Fibroblast of skin of left quadriceps (primary cell): ENCODE measurements at regions not wholly inside any gene's neighbourhood (a gene's known extent, or its start where the extent isn't known, plus 50 kb on each side); places are given as distances from the start of the nearest gene placed in this dataset.
A peak's percentile ranks its signal among the peaks of the same experiment; 100 is the strongest.
"Not testable (repeated sequence)": the region's sequence is repeated elsewhere in the genome, so short reads cannot be mapped to it uniquely, and the experiment has no call there.

Source experiments
- DNase-seq, 2 experiments: peaks; one replicate each; pipeline ENCODE4 v3.0.0-alpha.2; 2013; ENCODE audit warnings: low read depth in 2 of 2

- DNase-seq: peak; percentile 30 to 39
These were observed 316.7 kb upstream of the KITLG start for GRCh38 chr12:88896958-88897357.

GRCh38 chr12:88895634-88896033 is 315.4 kb upstream of the KITLG start:
- no peak for DNase-seq

- DNase-seq: no peak
These were observed 313.5 kb upstream of the KITLG start for GRCh38 chr12:88893801-88894200.

DNA sequence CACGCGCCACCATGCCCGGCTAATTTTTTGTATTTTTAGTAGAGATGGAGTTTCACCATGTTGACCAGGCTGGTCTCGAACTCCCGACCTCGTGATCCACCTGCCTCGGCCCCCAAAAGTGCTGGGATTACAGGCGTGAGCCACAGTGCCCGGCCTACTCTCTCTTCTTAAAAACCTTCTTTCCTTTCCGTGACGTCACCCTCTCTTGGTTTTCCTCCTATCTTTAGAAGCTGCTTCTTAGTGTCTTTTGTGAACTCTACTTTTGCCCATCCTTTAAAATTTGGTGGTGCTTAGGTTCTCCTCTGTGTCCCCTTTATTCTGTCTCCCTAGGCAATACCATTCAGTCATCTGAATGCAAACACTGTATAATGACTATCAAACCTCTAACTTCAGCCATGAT is 311.2 kb upstream of the KITLG start:
- not testable (repeated sequence) for DNase-seq

DNA sequence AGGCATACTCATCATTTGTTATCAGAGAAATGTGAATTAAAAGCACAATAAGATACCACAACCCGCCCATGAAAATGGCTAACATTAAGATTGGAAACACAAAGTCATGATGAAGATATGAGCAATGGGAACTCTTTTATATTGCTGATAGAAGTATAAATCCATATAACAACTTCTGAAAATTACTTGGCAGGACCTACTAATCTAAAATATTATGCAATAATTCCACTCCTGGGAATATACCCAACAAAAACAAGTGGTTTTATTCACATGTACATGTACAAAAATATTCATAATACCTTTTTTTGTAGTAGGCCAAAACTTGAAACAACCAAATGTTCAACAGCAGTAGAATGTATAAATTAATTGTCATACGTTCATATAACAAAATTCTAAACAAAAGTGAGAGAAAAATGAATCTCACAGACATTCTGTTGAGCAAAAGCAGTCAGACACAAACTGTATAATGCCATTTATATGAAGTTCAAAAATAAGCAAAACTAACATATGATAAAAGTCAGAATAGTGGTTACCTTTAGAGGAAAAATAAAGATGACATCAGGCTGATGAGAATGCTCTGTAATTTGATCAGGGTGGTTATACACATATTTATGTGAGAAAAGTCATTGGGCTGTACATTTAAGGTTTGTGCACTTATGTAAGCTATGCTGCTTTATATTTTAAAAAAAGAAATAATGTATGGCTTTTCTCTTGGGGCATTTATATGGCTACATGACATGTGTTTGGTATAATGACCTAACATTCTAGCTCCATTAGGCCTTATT is 309.2 kb upstream of the KITLG start:
- peak; percentile 44 to 46 for DNase-seq

DNA sequence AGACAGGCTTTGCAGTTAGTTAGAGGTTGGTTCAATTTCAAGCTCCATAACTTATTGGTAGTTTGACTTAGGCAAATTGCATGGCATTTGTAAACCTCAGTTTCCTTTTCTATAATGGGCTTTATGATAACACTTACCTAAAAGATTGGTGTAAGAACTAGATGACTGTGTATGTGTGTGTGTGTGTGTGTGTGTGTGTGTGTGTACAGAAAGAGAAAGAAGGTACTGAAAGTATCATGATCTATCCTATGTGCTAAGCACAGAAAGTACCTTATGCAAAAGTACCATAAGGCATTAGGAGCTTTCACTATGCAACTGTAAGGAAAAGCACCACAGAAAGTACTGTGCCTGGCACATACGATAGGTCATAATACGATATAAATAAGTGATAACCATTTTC is 304.3 kb upstream of the KITLG start:
- DNase-seq: no peak

- no peak for DNase-seq
These were observed 302.4 kb upstream of the KITLG start for GRCh38 chr12:88882662-88883061.

DNA sequence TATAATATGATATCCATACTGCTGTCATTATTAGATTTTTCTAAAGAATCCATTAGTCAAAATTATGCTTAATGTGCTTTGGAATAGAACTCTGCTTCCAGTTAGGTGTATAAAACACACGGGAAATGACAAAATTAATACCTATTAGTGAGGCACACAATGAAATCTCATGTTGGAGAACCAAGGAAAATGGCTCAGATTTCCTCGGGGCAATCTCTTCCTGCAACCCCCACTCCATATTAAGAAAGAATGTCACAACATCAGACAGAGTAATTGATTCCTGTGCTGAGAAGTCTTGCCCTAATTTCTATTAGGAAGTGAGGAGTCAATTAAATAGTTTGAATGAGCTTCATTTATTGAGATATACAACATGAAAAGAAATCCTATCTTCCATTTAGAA is 299.8 kb upstream of the KITLG start:
- no peak for DNase-seq

DNA sequence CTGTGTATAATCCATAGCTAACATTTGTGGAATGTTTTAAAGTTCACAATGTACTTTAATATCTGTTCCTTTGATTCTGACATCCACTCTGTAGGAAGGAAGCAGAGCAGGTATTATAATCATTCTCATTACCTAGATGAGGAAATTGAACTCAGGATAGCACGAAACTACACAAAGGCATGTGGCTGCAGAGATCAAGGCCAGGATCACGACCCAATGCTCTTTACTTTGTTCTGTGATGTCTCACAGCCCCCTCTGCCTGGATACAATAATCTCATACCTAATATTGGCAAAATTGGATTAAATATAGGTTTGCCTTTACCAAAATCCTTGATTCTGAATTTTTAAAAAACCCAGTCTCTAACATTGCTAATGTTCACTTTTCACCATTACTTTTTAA is 298.0 kb upstream of the KITLG start:
- no peak for DNase-seq

GRCh38 chr12:88876857-88877256 is 296.6 kb upstream of the KITLG start:
- no peak for DNase-seq

- no peak for DNase-seq
These were observed 289.9 kb upstream of the KITLG start for GRCh38 chr12:88870000-88870737.

- DNase-seq: no peak
These were observed 287.8 kb upstream of the KITLG start for GRCh38 chr12:88868050-88868449.

GRCh38 chr12:88867510-88867909 is 287.2 kb upstream of the KITLG start:
- DNase-seq: no peak

- no peak for DNase-seq
These were observed 286.6 kb upstream of the KITLG start for GRCh38 chr12:88866881-88867280.

GRCh38 chr12:88865537-88865936 is 285.3 kb upstream of the KITLG start:
- DNase-seq: no peak

DNA sequence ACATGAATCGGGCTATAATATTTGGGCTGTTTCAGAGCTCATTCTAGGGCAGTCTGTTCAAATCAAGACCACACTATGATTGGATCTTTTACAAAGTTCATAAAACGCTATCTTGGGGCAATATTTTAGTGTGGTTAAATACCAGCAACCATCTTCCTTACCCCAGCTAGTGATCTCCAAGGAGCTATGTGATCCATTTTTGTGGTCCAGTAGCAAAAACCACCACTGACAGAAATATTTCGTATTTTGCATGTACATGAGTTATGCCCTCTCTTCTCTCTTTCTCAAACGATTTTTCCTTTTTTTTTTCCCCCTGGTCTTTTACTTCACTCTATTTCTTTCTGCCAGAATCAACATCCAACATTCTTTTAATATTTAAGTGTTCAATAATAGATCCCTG is 280.6 kb upstream of the KITLG start:
- DNase-seq: no peak

DNA sequence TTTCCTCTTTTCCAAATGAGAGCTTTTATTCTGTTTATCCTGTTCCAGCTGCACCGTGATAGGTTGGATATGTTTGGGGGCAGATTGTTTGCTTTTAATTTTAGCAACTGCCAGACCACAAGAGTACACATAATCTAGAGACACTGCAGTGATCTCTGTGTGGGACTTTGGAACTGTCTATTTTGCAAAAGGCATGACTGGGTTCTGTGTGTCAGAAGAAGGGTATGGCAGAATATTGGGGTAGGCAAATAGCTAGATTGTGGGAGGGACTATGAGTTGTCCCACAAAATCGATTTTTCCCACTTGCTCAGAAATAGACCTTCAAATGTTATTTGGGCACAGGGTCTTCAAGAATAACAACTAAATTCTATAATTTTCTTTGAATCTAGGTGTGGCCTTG is 275.9 kb upstream of the KITLG start:
- no peak for DNase-seq

- no peak for DNase-seq
These were observed 275.0 kb upstream of the KITLG start for GRCh38 chr12:88855301-88855700.

DNA sequence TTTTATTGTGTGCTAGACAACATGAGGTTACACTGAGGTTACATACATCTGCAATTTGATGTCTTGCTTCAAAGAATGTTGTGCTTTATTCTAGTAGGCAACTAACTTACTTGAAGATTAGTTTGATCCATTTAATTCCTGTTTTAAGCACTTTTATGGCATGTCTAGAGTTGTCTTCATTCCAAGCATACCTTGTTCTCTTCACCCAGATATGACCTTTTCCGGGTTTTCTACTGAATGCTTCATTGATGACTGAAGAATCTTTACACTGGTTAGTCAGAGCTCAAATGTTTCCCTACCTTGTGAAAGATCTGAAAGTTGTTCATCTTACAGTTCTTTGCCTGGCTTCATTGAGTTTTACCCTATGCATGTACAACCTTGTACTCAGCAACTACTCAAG is 274.0 kb upstream of the KITLG start:
- peak; percentile 86 to 88 for DNase-seq

GRCh38 chr12:88847246-88847645 is 267.0 kb upstream of the KITLG start:
- not testable (repeated sequence) for DNase-seq

DNA sequence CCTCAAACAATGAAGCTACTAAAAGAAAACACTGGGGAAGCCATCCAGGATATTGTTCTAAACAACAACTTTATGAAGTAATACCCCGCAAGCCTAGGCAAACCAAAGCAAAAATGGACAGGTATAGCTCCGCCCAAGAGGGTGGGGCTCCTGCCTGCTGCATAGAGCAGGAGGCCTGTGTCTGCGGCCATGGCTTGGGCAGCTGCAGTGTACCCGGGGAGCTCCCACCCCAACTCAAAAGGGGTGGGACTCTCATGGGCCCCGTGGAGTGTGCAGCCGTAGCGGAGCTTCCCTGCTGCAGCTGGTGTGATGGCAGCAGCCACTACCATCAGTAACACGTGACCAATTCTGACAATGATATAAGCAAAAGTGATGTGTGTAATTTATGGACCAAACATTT is 264.2 kb upstream of the KITLG start:
- no peak for DNase-seq

DNA sequence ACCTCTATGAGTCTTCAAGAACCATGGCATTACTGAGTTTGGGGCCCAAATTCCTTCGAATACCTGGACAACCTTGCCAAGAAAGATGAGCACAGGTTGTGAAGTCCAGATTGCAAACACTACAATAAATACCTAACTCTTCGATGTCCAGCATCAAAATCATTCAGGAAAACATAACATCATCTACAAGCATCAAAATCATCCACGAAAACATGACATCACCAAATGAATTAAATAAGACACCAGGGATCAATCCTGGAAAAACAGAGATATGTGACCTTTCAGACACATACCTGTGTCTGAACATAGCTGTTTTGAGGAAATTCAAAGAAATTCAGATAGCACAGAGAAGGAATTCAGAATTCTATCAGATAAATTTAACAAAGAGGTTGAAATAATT is 262.0 kb upstream of the KITLG start:
- no peak for DNase-seq

DNA sequence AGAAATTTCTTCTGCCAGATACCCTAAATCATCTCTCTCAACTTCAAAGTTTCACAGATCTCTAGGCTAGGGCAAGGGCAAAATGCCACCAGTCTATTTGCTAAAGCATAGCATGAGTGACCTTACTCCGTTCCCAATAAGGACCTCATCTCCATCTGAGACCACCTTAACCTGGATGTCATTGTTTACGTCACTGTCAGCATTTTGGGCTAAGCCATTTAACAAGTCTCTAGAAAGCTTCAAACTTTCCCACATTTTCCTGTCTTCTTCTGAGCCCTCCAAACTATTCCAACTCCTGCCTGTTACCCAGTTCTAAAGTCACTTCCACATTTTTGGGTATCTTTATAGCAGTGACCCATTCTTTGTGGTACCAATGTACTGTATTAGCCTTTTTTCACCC is 259.2 kb upstream of the KITLG start:
- DNase-seq: no peak
